Choroid plexus epithelial cell (primary cell): ENCODE measurements at regions not wholly inside any gene's neighbourhood (a gene's known extent, or its start where the extent isn't known, plus 50 kb on each side); places are given as distances from the start of the nearest gene placed in this dataset.

ENCODE experiments used
- DNase-seq: peaks from one replicate; pipeline ENCODE4 v3.0.0-alpha.2; 2010; ENCODE audit warnings: low read depth
- H3K4me3 ChIP-seq: 2 replicates; pipeline ENCODE4 v1.5.1; 2011; ENCODE audit warnings: low read depth, mild to moderate bottlenecking, control low read depth, low read length, moderate library complexity
- TF ChIP-seq, protein P1 (sequence below): conservative IDR thresholded peaks from 2 replicates; pipeline ENCODE4 v1.5.1; 2011; ENCODE audit warnings: low read depth, mild to moderate bottlenecking, control low read depth, inconsistent platforms, low read length, moderate library complexity

DNA sequence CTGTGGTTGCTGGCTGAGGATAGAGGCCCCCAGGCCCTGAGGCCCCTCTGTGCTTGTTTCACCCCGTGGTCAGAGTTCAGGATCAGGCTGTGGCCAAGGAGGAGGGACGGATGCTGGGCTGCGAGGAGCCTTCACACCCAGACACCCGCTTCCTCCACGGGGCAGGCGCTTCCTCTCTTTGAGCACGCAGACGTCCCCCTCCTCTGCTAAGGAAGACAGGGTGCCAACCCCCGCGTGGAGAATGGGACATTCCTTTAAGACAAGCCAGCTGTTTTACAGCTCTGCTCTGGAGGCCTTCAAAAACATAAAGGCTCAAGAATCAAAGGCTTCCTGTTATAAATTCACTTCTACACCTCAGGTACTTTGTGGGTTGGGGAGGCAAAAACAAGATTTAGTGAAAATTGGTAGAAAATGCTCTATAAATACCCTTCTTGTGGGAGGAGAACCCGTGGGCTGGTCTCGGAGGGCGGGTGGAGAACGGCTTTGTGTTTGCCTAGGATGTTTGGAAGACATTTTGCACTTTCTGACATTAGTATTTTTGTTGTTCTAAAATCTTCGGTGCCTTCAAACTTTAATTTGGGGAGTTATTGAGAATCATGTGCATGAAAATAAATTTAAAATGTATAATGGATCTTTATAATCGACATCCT lies 60.8 kb upstream of the FOXF1 start:
- TF ChIP-seq, protein P1, sequence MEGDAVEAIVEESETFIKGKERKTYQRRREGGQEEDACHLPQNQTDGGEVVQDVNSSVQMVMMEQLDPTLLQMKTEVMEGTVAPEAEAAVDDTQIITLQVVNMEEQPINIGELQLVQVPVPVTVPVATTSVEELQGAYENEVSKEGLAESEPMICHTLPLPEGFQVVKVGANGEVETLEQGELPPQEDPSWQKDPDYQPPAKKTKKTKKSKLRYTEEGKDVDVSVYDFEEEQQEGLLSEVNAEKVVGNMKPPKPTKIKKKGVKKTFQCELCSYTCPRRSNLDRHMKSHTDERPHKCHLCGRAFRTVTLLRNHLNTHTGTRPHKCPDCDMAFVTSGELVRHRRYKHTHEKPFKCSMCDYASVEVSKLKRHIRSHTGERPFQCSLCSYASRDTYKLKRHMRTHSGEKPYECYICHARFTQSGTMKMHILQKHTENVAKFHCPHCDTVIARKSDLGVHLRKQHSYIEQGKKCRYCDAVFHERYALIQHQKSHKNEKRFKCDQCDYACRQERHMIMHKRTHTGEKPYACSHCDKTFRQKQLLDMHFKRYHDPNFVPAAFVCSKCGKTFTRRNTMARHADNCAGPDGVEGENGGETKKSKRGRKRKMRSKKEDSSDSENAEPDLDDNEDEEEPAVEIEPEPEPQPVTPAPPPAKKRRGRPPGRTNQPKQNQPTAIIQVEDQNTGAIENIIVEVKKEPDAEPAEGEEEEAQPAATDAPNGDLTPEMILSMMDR = no peak
- no peak for DNase-seq
- H3K4me3 ChIP-seq = no peak overlapping the region

DNA sequence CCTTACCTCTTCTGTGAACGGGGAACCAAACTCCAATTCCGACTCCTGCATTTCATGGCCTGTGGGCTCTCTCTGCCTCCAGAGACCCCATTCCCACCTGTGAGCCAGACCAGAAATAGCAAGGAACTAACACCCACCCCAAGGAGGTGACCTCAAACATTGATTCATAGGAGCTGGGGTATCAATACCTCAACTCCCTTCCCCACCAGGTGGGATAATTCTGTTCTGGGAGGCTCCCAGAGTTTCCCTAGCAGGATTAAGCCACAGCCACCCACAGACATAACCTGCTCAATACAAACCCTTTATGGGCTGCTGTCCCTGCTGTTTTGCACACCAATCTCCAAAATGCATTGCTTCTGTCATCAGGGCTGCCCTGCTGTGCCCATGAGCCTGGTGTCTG lies 59.6 kb upstream of the FOXF1 start:
- no peak overlapping the region for H3K4me3 ChIP-seq
- no peak for DNase-seq
- TF ChIP-seq, protein P1 = no peak

DNA sequence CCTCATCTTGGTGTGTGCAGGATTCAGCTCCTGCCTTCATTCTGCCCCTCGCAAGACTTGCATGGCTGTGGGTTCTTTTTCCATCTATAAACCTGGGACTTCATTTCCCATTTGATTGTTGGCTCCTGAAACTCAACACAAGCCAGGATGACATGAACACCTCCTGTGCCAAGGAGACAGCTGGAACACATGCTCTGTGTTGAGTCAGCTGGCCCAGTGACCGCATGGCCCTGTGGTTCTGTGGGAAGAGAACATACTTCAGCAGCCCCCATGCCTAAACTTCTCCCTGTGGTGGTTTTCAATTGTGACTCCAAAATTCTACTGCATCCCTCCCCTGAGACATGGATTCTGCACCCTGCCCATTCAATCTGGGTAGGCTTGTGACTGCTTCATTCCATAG lies 57.9 kb upstream of the FOXF1 start:
- TF ChIP-seq, protein P1 = no peak
- DNase-seq = no peak
- H3K4me3 ChIP-seq = no peak overlapping the region

DNA sequence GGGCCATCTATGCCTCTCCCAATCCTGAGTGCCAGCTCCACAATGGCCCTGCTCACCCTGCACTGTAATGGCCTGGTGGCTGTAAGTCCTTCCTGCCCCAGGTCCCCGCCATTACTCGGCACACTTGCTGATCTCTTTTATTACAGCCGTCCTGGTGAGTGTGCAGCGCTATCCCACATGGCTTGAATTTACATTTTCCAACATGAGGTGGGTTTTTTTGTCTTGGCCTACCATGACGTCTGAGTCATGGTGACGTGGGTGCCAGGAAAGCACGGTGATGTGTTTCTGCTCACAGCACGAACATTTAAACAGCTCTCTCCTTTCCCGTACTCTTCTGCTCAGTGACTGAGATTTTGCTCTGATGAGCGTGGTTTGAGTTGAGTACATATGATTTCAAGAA lies 55.2 kb upstream of the FOXF1 start:
- H3K4me3 ChIP-seq = no peak overlapping the region
- TF ChIP-seq, protein P1 = no peak
- DNase-seq = peak; percentile 51

DNA sequence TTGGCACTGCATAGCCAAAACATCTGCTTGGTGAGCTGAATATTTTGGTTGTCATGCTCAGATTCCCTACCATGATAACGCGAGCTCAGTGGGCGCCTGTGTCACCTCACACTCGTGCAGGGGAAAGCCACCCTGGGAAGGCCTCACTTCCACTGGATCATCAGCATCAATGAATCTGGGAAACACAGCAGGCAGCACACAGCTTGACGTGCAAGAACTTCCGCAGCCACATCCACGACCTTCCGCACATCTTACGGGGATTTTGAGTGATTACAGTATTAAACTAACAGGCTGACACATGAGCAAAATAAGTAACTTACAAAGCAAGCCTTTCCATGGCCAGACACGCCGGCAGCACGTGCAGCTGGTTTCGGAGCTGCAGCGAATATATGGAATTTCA lies 54.7 kb upstream of the FOXF1 start:
- no peak for DNase-seq
- no peak overlapping the region for H3K4me3 ChIP-seq
- TF ChIP-seq, protein P1 = no peak

DNA sequence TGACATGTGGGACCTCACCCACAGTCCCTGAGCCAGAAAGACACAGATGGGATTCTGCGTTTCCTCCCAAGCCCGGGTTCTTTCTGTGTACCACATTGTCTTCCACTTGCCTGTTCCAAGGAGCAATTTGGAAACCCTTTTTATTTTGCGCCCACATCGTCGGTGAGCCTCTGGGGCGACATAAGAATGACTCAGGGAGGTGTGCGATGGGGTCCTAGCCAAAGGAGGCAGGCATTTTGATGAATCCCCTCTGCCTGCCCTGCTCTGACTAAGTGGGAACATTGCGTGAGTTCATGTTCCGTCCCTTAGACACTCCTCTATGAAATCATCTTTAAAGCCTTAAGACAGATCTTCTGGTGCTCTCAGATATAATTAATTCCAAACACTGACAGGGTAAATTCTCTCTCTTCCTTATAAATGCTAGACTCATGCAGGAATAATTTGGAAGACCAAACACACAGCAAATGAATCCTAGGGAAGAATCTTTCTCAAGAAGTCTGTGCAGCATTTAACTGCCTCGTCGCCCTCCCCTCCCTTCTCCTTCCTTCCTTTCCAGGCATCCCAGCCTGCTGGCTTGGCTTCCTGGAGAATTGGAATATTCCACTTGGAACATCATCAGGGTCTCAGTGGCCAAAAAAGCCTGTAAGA lies 52.7 kb upstream of the FOXF1 start:
- no peak for DNase-seq

More for the DNA sequence above, 52.7 kb upstream of the FOXF1 start:
- TF ChIP-seq, protein P1 = no peak
- no peak overlapping the region for H3K4me3 ChIP-seq
